SK-N-SH (cell line): ENCODE measurements at regions not wholly inside any gene's neighbourhood (a gene's known extent, or its start where the extent isn't known, plus 50 kb on each side); places are given as distances from the start of the nearest gene placed in this dataset.

Experiments
- CTCF ChIP-seq: fragments of 200-600 bp; sonication (generic); IDR thresholded peaks from 2 replicates; pipeline ENCODE4 v1.6.1; 2017; ENCODE audit warnings: antibody characterized with exemption, mild to moderate bottlenecking, moderate library complexity
- EP300 ChIP-seq, 2 experiments: IDR thresholded peaks; 2 replicates each; pipeline versions ENCODE4 v1.4.0 to v1.6.1; 2012; ENCODE audit warnings: borderline replicate concordance in 1 of 2, low read depth in 1 of 2, low read length in 1 of 2
- FOXM1 ChIP-seq: IDR thresholded peaks from 2 replicates; pipeline ENCODE4 v1.4.0; 2012; ENCODE audit warnings: low read depth, mild to moderate bottlenecking
- POLR2AphosphoS5 ChIP-seq: IDR thresholded peaks from 2 replicates; pipeline ENCODE4 v1.6.1; 2012; ENCODE audit warnings: low read depth, low read length
- RAD21 ChIP-seq: IDR thresholded peaks from 2 replicates; pipeline ENCODE4 v1.6.1; 2012; ENCODE audit warnings: mild to moderate bottlenecking, low read length
- RFX5 ChIP-seq: IDR thresholded peaks from 2 replicates; pipeline ENCODE4 v1.6.1; 2012; ENCODE audit warnings: mild to moderate bottlenecking, improper control_type of control experiment, low read length

- TF ChIP-seq POLR2AphosphoS5, result no peak
- TF ChIP-seq EP300 (IDR thresholded peaks at IDR 0.05; ENCODE audit: borderline replicate concordance in 1 of 2, low read depth in 1 of 2, low read length in 1 of 2), result no peak
- TF ChIP-seq RAD21, result no peak
- no peak for TF ChIP-seq FOXM1
- TF ChIP-seq CTCF, result no peak
- TF ChIP-seq RFX5, result no peak
Observed at GRCh38 chr22:47247579-47248240, 485.3 kb downstream of the TBC1D22A start.
